H54 (cell line): ENCODE measurements at regions not wholly inside any gene's neighbourhood (a gene's known extent, or its start where the extent isn't known, plus 50 kb on each side); places are given as distances from the start of the nearest gene placed in this dataset.

ENCODE experiments used
- DNase-seq: peaks from one replicate; pipeline ENCODE4 v3.0.0; 2011; ENCODE audit warnings: low spot score, mixed read lengths; ENCODE audit not compliant: insufficient read length
- FAIRE-seq: peaks from 3 replicates; lab custom pipeline; 2011; peaks lifted over from hg19 to GRCh38; lab: Jason Lieb, UNC
- POLR2A ChIP-seq: IDR thresholded peaks from 2 replicates; pipeline ENCODE4 v1.6.1; 2011; ENCODE audit warnings: low read depth, mild to moderate bottlenecking, low read length

DNA sequence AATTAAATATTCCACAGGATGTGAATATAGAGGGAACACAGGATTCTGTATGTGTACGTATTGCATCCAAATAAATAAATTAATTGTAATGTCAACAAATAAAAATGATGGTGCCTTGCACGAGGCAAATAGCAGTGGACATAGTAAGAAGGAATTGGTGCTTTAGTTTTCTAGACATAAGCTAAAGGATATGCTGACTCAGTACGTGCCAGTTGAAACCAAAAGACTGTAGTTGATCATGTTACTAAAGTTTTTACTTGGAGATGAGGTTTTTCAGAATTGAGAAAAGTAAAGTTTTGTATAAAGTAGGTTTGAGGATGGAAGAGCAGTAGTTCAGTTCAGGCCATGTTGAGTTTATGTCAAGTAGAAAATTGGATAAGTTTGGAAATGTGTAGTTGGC, 807.2 kb downstream of the SLC16A7 start:
- no peak for DNase-seq
- no peak for TF ChIP-seq POLR2A
- FAIRE-seq, result no peak

DNA sequence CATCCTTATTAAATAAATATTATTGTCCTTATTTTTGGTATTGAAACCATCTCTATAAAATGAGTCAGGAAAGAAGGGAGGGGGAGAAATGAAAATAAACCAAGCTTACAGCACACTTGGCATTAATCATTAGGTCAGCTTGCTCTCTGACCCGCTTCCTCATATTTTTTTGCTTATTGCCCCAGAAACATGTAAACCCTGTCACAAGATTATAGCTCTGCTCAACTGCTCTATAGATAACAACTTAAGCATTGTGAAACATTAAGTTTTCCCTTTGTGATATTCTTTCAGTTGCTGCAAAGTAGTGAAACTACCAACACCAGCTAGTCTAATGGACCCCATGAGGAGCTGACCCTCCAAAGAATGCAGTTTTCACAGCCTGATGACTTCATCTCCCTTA, 819.5 kb downstream of the SLC16A7 start:
- no peak for DNase-seq
- FAIRE-seq, result no peak
- no peak for TF ChIP-seq POLR2A

GRCh38 chr12:60419986-60420385, 824.2 kb downstream of the SLC16A7 start:
- DNase-seq (no peak), FAIRE-seq (no peak)
- TF ChIP-seq POLR2A, result no peak

GRCh38 chr12:60421741-60422140, 825.9 kb downstream of the SLC16A7 start:
- FAIRE-seq, result no peak
- no peak for DNase-seq
- no peak for TF ChIP-seq POLR2A

- DNase-seq (no peak), FAIRE-seq (no peak)
- TF ChIP-seq POLR2A, result no peak
Measured at GRCh38 chr12:60437297-60437696, 841.5 kb downstream of the SLC16A7 start.

DNA sequence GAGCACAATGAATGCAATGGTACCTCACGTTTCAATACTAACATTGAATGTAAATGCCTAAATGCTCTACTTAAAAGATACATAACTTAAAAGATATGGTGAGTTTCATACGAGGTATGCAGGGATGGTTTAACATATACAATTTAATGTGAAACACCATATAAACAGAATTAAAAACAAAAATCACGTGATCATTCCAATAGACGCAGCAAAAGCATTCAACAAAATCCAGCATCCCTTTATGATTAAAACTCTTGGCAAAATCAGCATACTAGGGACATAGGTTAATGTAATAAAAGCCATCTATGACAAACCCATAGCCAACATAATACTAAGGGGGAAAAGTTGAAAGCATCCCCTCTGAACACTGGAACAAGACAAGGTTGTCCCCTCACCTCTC, 845.7 kb downstream of the SLC16A7 start:
- no peak for FAIRE-seq
- TF ChIP-seq POLR2A, result no peak
- DNase-seq, result no peak

- FAIRE-seq (no peak), DNase-seq (no peak)
- no peak for TF ChIP-seq POLR2A
Measured at GRCh38 chr12:60451457-60451856, 855.6 kb downstream of the SLC16A7 start.

DNA sequence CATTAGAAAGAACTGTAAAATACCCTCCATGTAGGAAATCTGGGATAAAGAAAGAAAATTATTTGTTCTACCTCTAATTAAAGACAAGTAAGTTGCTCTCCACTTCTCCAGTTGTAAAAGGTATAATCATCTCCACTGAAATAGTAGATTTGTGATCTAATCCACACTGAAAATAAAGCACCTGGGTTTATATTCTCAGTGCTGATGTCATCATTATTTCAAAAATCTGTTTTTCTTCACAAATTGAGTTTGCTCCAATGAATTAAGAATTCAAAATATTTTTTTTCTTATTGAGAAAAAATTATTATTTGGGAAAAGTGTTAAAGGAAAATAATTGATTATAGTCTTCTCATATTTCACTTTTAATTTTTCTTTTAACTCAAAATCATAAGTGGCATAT, 869.2 kb downstream of the SLC16A7 start:
- TF ChIP-seq POLR2A, result no peak
- no peak for DNase-seq
- no peak for FAIRE-seq

GRCh38 chr12:60468546-60468945, 872.7 kb downstream of the SLC16A7 start:
- no peak for TF ChIP-seq POLR2A
- FAIRE-seq, result no peak

DNA sequence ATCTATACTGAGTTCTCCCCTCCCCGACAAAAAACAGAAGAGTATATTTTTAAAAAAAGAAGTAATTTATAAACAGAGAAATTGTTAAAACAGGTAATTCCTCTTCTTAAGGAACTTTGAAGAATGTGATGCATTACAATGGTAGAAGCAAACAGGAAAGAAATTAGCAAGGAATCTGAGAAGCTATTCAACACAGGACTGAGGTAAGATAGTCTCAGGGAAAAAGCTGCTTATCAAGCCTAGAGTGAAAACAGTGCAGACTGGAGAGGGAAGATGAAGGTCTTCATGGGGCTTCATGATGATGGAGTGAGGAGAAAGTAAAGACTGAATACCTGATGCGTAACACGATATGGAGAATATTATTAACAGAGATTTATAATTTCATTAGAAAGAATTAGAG, 880.0 kb downstream of the SLC16A7 start:
- no peak for FAIRE-seq
- no peak for DNase-seq

More at GRCh38 chr12:60468546-60468945, 872.7 kb downstream of the SLC16A7 start:
- DNase-seq, result no peak

DNA sequence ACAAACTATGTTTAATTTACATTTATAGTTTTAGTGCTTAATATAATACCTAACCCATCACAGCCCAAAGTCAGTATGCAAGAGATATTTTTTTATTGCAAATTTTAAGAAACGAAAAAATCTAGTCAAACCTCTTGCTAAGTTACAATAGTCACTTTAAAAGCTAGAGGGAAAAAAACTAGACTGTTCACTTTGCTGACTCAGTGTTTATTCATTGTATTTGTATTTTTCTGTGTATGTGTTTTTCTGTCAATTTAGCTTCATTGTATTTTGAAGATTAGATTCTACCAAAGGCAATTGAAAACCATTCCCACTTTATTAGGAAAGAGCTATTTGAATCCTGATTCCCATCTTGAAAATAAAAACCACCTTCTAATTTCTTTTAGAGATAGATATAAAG, 891.5 kb downstream of the SLC16A7 start:
- FAIRE-seq, result no peak
- DNase-seq, result no peak
- no peak for TF ChIP-seq POLR2A

More for the DNA sequence above, 880.0 kb downstream of the SLC16A7 start:
- no peak for TF ChIP-seq POLR2A

DNA sequence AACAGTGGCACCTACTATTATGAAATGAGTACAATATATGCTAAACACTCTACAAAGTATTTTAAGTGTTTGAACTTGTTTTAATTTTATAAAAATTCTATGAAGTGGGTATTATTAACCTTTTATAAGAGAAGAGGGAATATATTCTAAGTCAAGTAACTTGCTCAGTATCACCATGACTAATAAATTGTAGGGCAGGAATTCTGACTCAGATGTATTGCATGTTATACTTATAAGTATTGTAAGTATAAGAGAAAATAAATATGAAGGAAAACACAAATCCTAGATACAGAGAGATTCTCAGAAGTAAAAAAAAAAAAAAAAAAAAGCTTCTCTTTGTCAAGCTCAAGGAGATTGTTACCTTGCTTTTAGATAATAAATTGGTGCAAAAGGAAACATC, 893.2 kb downstream of the SLC16A7 start:
- no peak for FAIRE-seq
- DNase-seq, result no peak
- no peak for TF ChIP-seq POLR2A

- FAIRE-seq (peak; percentile 96), DNase-seq (no peak)
Measured at GRCh38 chr12:60494244-60494643, 898.4 kb downstream of the SLC16A7 start.

GRCh38 chr12:60498656-60499055, 902.8 kb downstream of the SLC16A7 start:
- DNase-seq (no peak), FAIRE-seq (no peak)
- no peak for TF ChIP-seq POLR2A

More at GRCh38 chr12:60494244-60494643, 898.4 kb downstream of the SLC16A7 start:
- no peak for TF ChIP-seq POLR2A

DNA sequence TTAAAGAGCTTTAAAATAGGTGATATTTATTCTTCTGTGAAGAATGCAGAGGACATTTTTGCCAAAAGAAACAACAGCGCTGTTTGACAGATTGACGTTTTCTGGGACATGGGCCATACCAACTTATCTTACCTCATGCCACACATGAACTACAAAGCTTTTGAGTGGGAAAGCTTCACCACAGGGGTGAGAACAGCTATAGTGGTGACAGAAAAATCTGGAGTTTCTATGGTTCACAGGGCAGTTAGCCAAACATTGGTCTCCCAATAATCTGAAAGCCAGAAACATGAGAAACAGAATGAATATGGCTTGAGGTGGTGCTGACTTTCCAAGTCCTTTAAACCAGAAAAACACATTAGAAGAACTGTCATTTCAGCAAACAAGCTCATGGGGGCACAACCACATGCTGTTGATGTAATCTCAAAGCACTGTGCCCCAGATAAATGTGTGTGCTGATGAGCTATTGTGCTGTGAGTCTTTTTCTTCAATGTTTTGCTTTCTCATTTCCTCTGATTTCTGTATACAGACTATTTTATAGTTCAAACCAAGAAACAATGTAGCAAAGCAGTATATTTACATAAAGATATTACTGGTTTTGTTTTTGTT, 905.4 kb downstream of the SLC16A7 start:
- DNase-seq, result peak; percentile 1
- FAIRE-seq, result no peak
- TF ChIP-seq POLR2A, result no peak

- FAIRE-seq (no peak), DNase-seq (no peak)
- TF ChIP-seq POLR2A, result no peak
Measured at GRCh38 chr12:60522684-60523400, 927.0 kb downstream of the SLC16A7 start.
